GM21390 (cell line): ENCODE measurements at regions not wholly inside any gene's neighbourhood (a gene's known extent, or its start where the extent isn't known, plus 50 kb on each side); places are given as distances from the start of the nearest gene placed in this dataset.

Experiments used
- ATAC-seq: cut with Tn5 transposase; IDR thresholded peaks from one replicate; pipeline ENCODE4 v1.9.1; 2021; ENCODE audit not compliant: unreplicated experiment

GRCh38 chr3:152192050-152192449, 76.7 kb upstream of the MBNL1 start:
- no peak for ATAC-seq

GRCh38 chr3:152192936-152193672, 75.6 kb upstream of the MBNL1 start:
- no peak for ATAC-seq

- ATAC-seq: peak; percentile 57
Observed at GRCh38 chr3:152193673-152194267, 75.0 kb upstream of the MBNL1 start.

- no peak for ATAC-seq
Observed at GRCh38 chr3:152195206-152195605, 73.5 kb upstream of the MBNL1 start.

GRCh38 chr3:152196782-152197181, 71.9 kb upstream of the MBNL1 start:
- peak; percentile 38 for ATAC-seq

GRCh38 chr3:152197451-152197850, 71.3 kb upstream of the MBNL1 start:
- peak; percentile 17 for ATAC-seq

- ATAC-seq: no peak
Observed at GRCh38 chr3:152197937-152198336, 70.8 kb upstream of the MBNL1 start.

- ATAC-seq: no peak
Observed at GRCh38 chr3:152198665-152199064, 70.1 kb upstream of the MBNL1 start.

- ATAC-seq: peak; percentile 26
Observed at GRCh38 chr3:152199102-152199840, 69.5 kb upstream of the MBNL1 start.

- ATAC-seq: peak; percentile 23
Observed at GRCh38 chr3:152200476-152201420, 68.0 kb upstream of the MBNL1 start.

GRCh38 chr3:152202976-152203626, 65.6 kb upstream of the MBNL1 start:
- no peak for ATAC-seq

- no peak for ATAC-seq
Observed at GRCh38 chr3:152203652-152204051, 65.1 kb upstream of the MBNL1 start.

GRCh38 chr3:152204218-152204617, 64.5 kb upstream of the MBNL1 start:
- ATAC-seq: no peak

- ATAC-seq: peak; percentile 45
Observed at GRCh38 chr3:152205097-152205593, 63.6 kb upstream of the MBNL1 start.

GRCh38 chr3:152206243-152206760, 62.4 kb upstream of the MBNL1 start:
- ATAC-seq: no peak

- no peak for ATAC-seq
Observed at GRCh38 chr3:152208439-152208838, 60.3 kb upstream of the MBNL1 start.

- no peak for ATAC-seq
Observed at GRCh38 chr3:152209060-152209459, 59.7 kb upstream of the MBNL1 start.

GRCh38 chr3:152209776-152210175, 59.0 kb upstream of the MBNL1 start:
- ATAC-seq: no peak

GRCh38 chr3:152210697-152211096, 58.0 kb upstream of the MBNL1 start:
- ATAC-seq: no peak

- ATAC-seq: no peak
Observed at GRCh38 chr3:152211655-152212054, 57.1 kb upstream of the MBNL1 start.
